Lower leg skin (tissue), 4 donors: ENCODE measurements at regions not wholly inside any gene's neighbourhood (a gene's known extent, or its start where the extent isn't known, plus 50 kb on each side); places are given as distances from the start of the nearest gene placed in this dataset.

Experiments
- DNase-seq, 2 donors: peaks; one replicate each; pipeline ENCODE4 v3.0.0-alpha.2; 2019; ENCODE audit warnings: low spot score in 2 of 2
- H3K4me3 ChIP-seq: fragments of 200-600 bp; sonication (generic); 2 replicates; pipeline ENCODE4 v1.5.1; 2017; ENCODE audit warnings: mild to moderate bottlenecking, low read depth; ENCODE audit not compliant: poor library complexity, severe bottlenecking
- CTCF ChIP-seq, 3 donors: fragments of 450-650 bp; IDR thresholded peaks; one replicate each; pipeline ENCODE4 v1.5.1; 2016; ENCODE audit warnings: antibody characterized with exemption in 3 of 3, mild to moderate bottlenecking in 3 of 3, moderate library complexity in 2 of 3
- POLR2A ChIP-seq, 2 donors: fragments of 450-650 bp; IDR thresholded peaks; one replicate each; pipeline ENCODE4 v1.6.1; 2016 to 2017; ENCODE audit warnings: antibody characterized with exemption in 2 of 2, mild to moderate bottlenecking in 1 of 2, moderate library complexity in 1 of 2
- WGBS, 2 donors: methylation state at CpG; one replicate each; pipeline ENCODE4 v1.1.5; 2018; 5-methylcytosine and 5-hydroxymethylcytosine counted together
- intact Hi-C: fragments of 100-400 bp; cut with DNase I; formaldehyde crosslinking; loops from one replicate; pipeline ENCODE4 v1.15.0; 2023; ENCODE audit warnings: low total_unique reads

GRCh38 chr13:83950293-83950692 lies 68.0 kb upstream of the SLITRK1 start:
- DNase-seq, result no peak
- intact Hi-C loops, result no loop called here
- TF ChIP-seq CTCF (IDR thresholded peaks at IDR 0.05) (no peak), POLR2A (IDR thresholded peaks at IDR 0.05) (no peak)
- H3K4me3 ChIP-seq, result no peak overlapping the region
- 10 to 24% methylated on average over 1 of the region's 1 CpG for WGBS, 2 donors

GRCh38 chr13:83943530-83944279 lies 61.4 kb upstream of the SLITRK1 start:
- WGBS, 2 donors, result 60% methylated on average over 6 of the region's 6 CpGs
- no peak for DNase-seq
- TF ChIP-seq CTCF (IDR thresholded peaks at IDR 0.05), result no peak
- TF ChIP-seq POLR2A (IDR thresholded peaks at IDR 0.05), result no peak
- intact Hi-C loops, result no loop called here
- no peak overlapping the region for H3K4me3 ChIP-seq

- no peak overlapping the region for H3K4me3 ChIP-seq
- 66 to 76% methylated on average over 4 of the region's 4 CpGs for WGBS, 2 donors
- intact Hi-C loops, result no loop called here
These were observed 59.5 kb upstream of the SLITRK1 start for GRCh38 chr13:83941701-83942335.

GRCh38 chr13:83940742-83941141 lies 58.5 kb upstream of the SLITRK1 start:
- WGBS, 2 donors, result 66 to 71% methylated on average over 1 of the region's 1 CpG
- no peak for TF ChIP-seq POLR2A (IDR thresholded peaks at IDR 0.05)
- DNase-seq, result no peak
- H3K4me3 ChIP-seq, result no peak overlapping the region
- intact Hi-C loops, result no loop called here

More at GRCh38 chr13:83941701-83942335, 59.5 kb upstream of the SLITRK1 start:
- TF ChIP-seq POLR2A (IDR thresholded peaks at IDR 0.05) (no peak), CTCF (IDR thresholded peaks at IDR 0.05) (no peak)
- DNase-seq, result no peak

- intact Hi-C loops, result no loop called here
- no peak for TF ChIP-seq POLR2A (IDR thresholded peaks at IDR 0.05)
- no peak for TF ChIP-seq CTCF (IDR thresholded peaks at IDR 0.05)
- 81 to 90% methylated on average over 1 of the region's 1 CpG for WGBS, 2 donors
- no peak for DNase-seq
- no peak overlapping the region for H3K4me3 ChIP-seq
These were observed 55.3 kb upstream of the SLITRK1 start for GRCh38 chr13:83937579-83937978.

GRCh38 chr13:83935566-83935965 lies 53.3 kb upstream of the SLITRK1 start:
- DNase-seq, result no peak
- intact Hi-C loops, result no loop called here
- 70 to 75% methylated on average over 6 of the region's 6 CpGs for WGBS, 2 donors
- TF ChIP-seq POLR2A (IDR thresholded peaks at IDR 0.05) (no peak), CTCF (IDR thresholded peaks at IDR 0.05) (no peak)
- no peak overlapping the region for H3K4me3 ChIP-seq
